Kidney capillary endothelial cell (primary cell): ENCODE measurements at regions not wholly inside any gene's neighbourhood (a gene's known extent, or its start where the extent isn't known, plus 50 kb on each side); places are given as distances from the start of the nearest gene placed in this dataset.

ENCODE experiments used
- DNase-seq: peaks from one replicate; pipeline ENCODE4 v3.0.0-alpha.2; 2018; ENCODE audit warnings: low spot score

GRCh38 chr2:120477198-120477597 lies 131.3 kb downstream of the INHBB start:
- DNase-seq, result no peak

- no peak for DNase-seq
Observed at GRCh38 chr2:120477831-120478481, 132.0 kb downstream of the INHBB start.

GRCh38 chr2:120480346-120480902 lies 134.5 kb downstream of the INHBB start:
- no peak for DNase-seq

- no peak for DNase-seq
Observed at GRCh38 chr2:120480903-120481445, 135.0 kb downstream of the INHBB start.

GRCh38 chr2:120481446-120482194 lies 135.7 kb downstream of the INHBB start:
- DNase-seq, result no peak

- no peak for DNase-seq
Observed at GRCh38 chr2:120482334-120482733, 136.4 kb downstream of the INHBB start.

GRCh38 chr2:120483355-120483754 lies 137.4 kb downstream of the INHBB start:
- DNase-seq, result no peak

- no peak for DNase-seq
Observed at GRCh38 chr2:120485096-120485495, 139.2 kb downstream of the INHBB start.

- no peak for DNase-seq
Observed at GRCh38 chr2:120486441-120486840, 140.5 kb downstream of the INHBB start.

GRCh38 chr2:120486946-120487345 lies 141.0 kb downstream of the INHBB start:
- DNase-seq, result peak; percentile 46

GRCh38 chr2:120488531-120488930 lies 142.6 kb downstream of the INHBB start:
- no peak for DNase-seq

GRCh38 chr2:120489023-120489422 lies 143.1 kb downstream of the INHBB start:
- no peak for DNase-seq

- DNase-seq, result no peak
Observed at GRCh38 chr2:120490091-120490798, 144.3 kb downstream of the INHBB start.

- DNase-seq, result no peak
Observed at GRCh38 chr2:120491111-120491625, 145.2 kb downstream of the INHBB start.

- no peak for DNase-seq
Observed at GRCh38 chr2:120493231-120493630, 147.3 kb downstream of the INHBB start.

GRCh38 chr2:120494446-120494845 lies 148.5 kb downstream of the INHBB start:
- no peak for DNase-seq

- DNase-seq, result no peak
Observed at GRCh38 chr2:120495586-120495985, 149.7 kb downstream of the INHBB start.

GRCh38 chr2:120496235-120496634 lies 150.3 kb downstream of the INHBB start:
- no peak for DNase-seq

- no peak for DNase-seq
Observed at GRCh38 chr2:120496759-120497158, 150.8 kb downstream of the INHBB start.

- DNase-seq, result no peak
Observed at GRCh38 chr2:120497261-120497977, 151.5 kb downstream of the INHBB start.

GRCh38 chr2:120498121-120498520 lies 152.2 kb downstream of the INHBB start:
- no peak for DNase-seq
